ENCODE measurements at regions not wholly inside any gene's neighbourhood (a gene's known extent, or its start where the extent isn't known, plus 50 kb on each side); places are given as distances from the start of the nearest gene placed in this dataset.

- Histone ChIP-seq H3K27ac (ENCODE audit: low read depth) (no peak overlapping the region), H4K20me1 (replicated peaks; ENCODE audit: insufficient read depth) (no peaks in the 10 kb centered on the region), H3K36me3 (ENCODE audit: insufficient read depth) (no peaks in the 10 kb centered on the region), H2AFZ (no peak overlapping the region), H3K4me3 (no peak overlapping the region), H3K4me2 (no peak overlapping the region), H3K27me3 (ENCODE audit: insufficient read depth) (no peaks in the 10 kb centered on the region), H3K79me2 (replicated peaks; ENCODE audit: insufficient read depth) (no peaks in the 10 kb centered on the region), H3F3A (replicated peaks; ENCODE audit: low read depth) (no peaks in the 10 kb centered on the region), H3K9me2 (ENCODE audit: insufficient read depth) (peaks cover 11% of the 10 kb centered on the region; the same call in 1 of the 2 replicates), H3K4me1 (ENCODE audit: insufficient read depth) (no peaks in the 10 kb centered on the region)
- Mint-ChIP-seq H3K9me3 (no peaks in the 10 kb centered on the region), H3K4me1 (peaks cover 8% of the 10 kb centered on the region), H3K27ac (no peak overlapping the region), H3K27me3 (ENCODE audit: insufficient read depth, low read depth, poor library complexity) (no peaks in the 10 kb centered on the region), H3K36me3 (ENCODE audit: low read depth) (no peaks in the 10 kb centered on the region), H3K4me3 (no peak overlapping the region)
- TF ChIP-seq ZNF114 (CRISPR knock-in tag; IDR thresholded peaks at IDR 0.05) (no peak), JUNB (IDR thresholded peaks at IDR 0.05; ENCODE audit: unreplicated experiment) (no peak), ZNF462 (CRISPR knock-in tag; IDR thresholded peaks at IDR 0.05) (no peak), CTCF (conservative IDR thresholded peaks at IDR 0.05; ENCODE audit: low read depth in 2 of 2) (no peak)
- DNase-seq (ENCODE audit: low spot score) (no peak), ATAC-seq (no peak)
These were observed 163.5 kb upstream of the FBXO11 start for GRCh38 chr2:48069769-48070168.

GRCh38 chr2:48070415-48070814 lies 164.1 kb upstream of the FBXO11 start:
- no peaks in the 10 kb centered on the region for H3K36me3 Mint-ChIP-seq (ENCODE audit: low read depth)
- H3K27me3 Mint-ChIP-seq (ENCODE audit: insufficient read depth, low read depth, poor library complexity) = no peaks in the 10 kb centered on the region
- H3K9me3 Mint-ChIP-seq = no peaks in the 10 kb centered on the region
- Histone ChIP-seq H3K9me2 (ENCODE audit: insufficient read depth) (peaks cover 11% of the 10 kb centered on the region; the same call in 1 of the 2 replicates), H3F3A (replicated peaks; ENCODE audit: low read depth) (no peaks in the 10 kb centered on the region), H3K4me1 (ENCODE audit: insufficient read depth) (no peaks in the 10 kb centered on the region), H3K4me2 (no peak overlapping the region), H3K4me3 (no peak overlapping the region), H3K79me2 (replicated peaks; ENCODE audit: insufficient read depth) (no peaks in the 10 kb centered on the region), H3K27me3 (ENCODE audit: insufficient read depth) (no peaks in the 10 kb centered on the region), H3K36me3 (ENCODE audit: insufficient read depth) (no peaks in the 10 kb centered on the region), H4K20me1 (replicated peaks; ENCODE audit: insufficient read depth) (no peaks in the 10 kb centered on the region), H3K27ac (ENCODE audit: low read depth) (no peak overlapping the region), H2AFZ (no peak overlapping the region)
- no peak for ATAC-seq
- H3K27ac Mint-ChIP-seq = no peak overlapping the region
- H3K4me3 Mint-ChIP-seq = no peak overlapping the region
- DNase-seq (ENCODE audit: low spot score) = no peak
- no peak for TF ChIP-seq JUNB (IDR thresholded peaks at IDR 0.05; ENCODE audit: unreplicated experiment)
- peaks cover 8% of the 10 kb centered on the region for H3K4me1 Mint-ChIP-seq

All from GM23338 (cell line).